Ovary (tissue), 7 donors: ENCODE measurements at regions not wholly inside any gene's neighbourhood (a gene's known extent, or its start where the extent isn't known, plus 50 kb on each side); places are given as distances from the start of the nearest gene placed in this dataset.

Experiments used
- DNase-seq, 5 donors: peaks; one replicate each; pipeline ENCODE4 v3.0.0-alpha.2; 2019 to 2020
- H3K27ac ChIP-seq, 2 donors: fragments of 200-600 bp; one replicate each; pipeline versions ENCODE4 v1.5.1 to v1.8.0; 2019 to 2022
- H3K27me3 ChIP-seq: fragments of 200-600 bp; one replicate; pipeline ENCODE4 v1.8.0; 2022
- H3K36me3 ChIP-seq: fragments of 200-600 bp; sonication (generic); one replicate; pipeline ENCODE4 v1.5.1; 2019
- H3K4me1 ChIP-seq: one replicate; pipeline ENCODE4 v1.8.1; 2013; ENCODE audit warnings: mild to moderate bottlenecking, moderate library complexity; ENCODE audit not compliant: insufficient read depth
- H3K4me3 ChIP-seq: fragments of 200-600 bp; sonication (generic); one replicate; pipeline ENCODE4 v1.5.1; 2017
- H3K9me3 ChIP-seq, 2 donors: fragments of 200-600 bp in 1 of 2; sonication (generic) in 1 of 2; one replicate each; pipeline versions ENCODE4 v1.5.1 to v1.8.1; 2013 to 2019; ENCODE audit warnings: mild to moderate bottlenecking in 1 of 2, moderate library complexity in 1 of 2
- EP300 ChIP-seq: sonication (generic); formaldehyde crosslinking; IDR thresholded peaks from one replicate; pipeline ENCODE4 v1.6.1; 2017; ENCODE audit warnings: antibody characterized with exemption
- POLR2A ChIP-seq: fragments of 450-650 bp; IDR thresholded peaks from one replicate; pipeline ENCODE4 v1.6.1; 2017; ENCODE audit warnings: antibody characterized with exemption, mild to moderate bottlenecking, moderate library complexity
- WGBS, 3 donors: extraction: QIAGEN DNeasy Blood & Tissue Kit in 1 of 3; methylation state at CpG; one replicate each; pipeline versions ENCODE4 v1.1.5 to v1.1.7; 2013 to 2017; 5-methylcytosine and 5-hydroxymethylcytosine counted together
- intact Hi-C, 4 donors: fragments of 100-400 bp; cut with DNase I; formaldehyde crosslinking; loops; one replicate each; pipeline versions ENCODE4 v1.11.0 to v1.15.1; 2022 to 2023
- TF ChIP-seq, protein P1 (sequence below), 3 donors: fragments of 450-650 bp in 2 of 3; fragments of 200-600 bp in 1 of 3; IDR thresholded peaks; one replicate each; pipeline versions ENCODE4 v1.5.1 to v1.8.0; 2016 to 2022; ENCODE audit warnings: antibody characterized with exemption in 3 of 3, mild to moderate bottlenecking in 1 of 3
- donor health status: DM: no; HTN: no; CAD: no; lungs with moderate emphysema.
- donor health status: DM: no; HTN: no; CAD: no.
- donor health status: Bipolar disorder and iron deficiency.
- donor health status: DM: no; HTN: no; CAD: no.
- donor health status: DM: yes; HTN: yes; CAD: no.

GRCh38 chr13:106986033-106986484 is 418.1 kb upstream of the ARGLU1 start:
- H3K27me3 ChIP-seq = no peaks in the 10 kb centered on the region
- intact Hi-C loops = no loop called here
- H3K9me3 ChIP-seq = no peaks in the 10 kb centered on the region
- no peak for DNase-seq
- no peaks in the 10 kb centered on the region for H3K4me1 ChIP-seq
- H3K36me3 ChIP-seq = no peaks in the 10 kb centered on the region
- no peak overlapping the region for H3K27ac ChIP-seq
- TF ChIP-seq POLR2A (no peak), EP300 (no peak)
- TF ChIP-seq, protein P1, sequence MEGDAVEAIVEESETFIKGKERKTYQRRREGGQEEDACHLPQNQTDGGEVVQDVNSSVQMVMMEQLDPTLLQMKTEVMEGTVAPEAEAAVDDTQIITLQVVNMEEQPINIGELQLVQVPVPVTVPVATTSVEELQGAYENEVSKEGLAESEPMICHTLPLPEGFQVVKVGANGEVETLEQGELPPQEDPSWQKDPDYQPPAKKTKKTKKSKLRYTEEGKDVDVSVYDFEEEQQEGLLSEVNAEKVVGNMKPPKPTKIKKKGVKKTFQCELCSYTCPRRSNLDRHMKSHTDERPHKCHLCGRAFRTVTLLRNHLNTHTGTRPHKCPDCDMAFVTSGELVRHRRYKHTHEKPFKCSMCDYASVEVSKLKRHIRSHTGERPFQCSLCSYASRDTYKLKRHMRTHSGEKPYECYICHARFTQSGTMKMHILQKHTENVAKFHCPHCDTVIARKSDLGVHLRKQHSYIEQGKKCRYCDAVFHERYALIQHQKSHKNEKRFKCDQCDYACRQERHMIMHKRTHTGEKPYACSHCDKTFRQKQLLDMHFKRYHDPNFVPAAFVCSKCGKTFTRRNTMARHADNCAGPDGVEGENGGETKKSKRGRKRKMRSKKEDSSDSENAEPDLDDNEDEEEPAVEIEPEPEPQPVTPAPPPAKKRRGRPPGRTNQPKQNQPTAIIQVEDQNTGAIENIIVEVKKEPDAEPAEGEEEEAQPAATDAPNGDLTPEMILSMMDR (IDR thresholded peaks at IDR 0.05) = no peak
- 59 to 64% (median 62%) methylated on average over 7 of the region's 7 CpGs for WGBS, 3 donors
- H3K4me3 ChIP-seq = no peak overlapping the region

DNA sequence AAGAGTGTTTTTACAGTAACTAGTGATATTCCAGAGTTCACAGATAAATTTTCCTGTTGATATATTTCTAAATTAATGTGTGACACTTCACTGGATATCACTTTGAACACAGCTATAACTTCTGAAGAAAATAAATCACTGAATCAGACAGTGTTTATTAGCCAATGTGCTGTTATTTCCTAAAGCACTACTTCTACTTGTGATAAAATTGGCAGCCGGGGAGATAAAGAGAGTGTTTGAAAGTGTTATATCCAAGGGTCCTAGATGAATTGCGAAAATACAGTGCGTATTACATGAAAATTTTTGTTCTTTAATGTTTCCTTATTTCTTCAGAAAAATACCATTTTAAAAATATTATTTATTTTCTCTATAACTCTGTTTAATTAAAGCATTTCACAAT is 417.5 kb upstream of the ARGLU1 start:
- H3K4me1 ChIP-seq = no peaks in the 10 kb centered on the region
- no peak for DNase-seq
- WGBS, 3 donors = 61 to 67% (median 62%) methylated on average over 3 of the region's 3 CpGs
- TF ChIP-seq EP300 = no peak
- TF ChIP-seq, protein P1 (IDR thresholded peaks at IDR 0.05) = no peak
- TF ChIP-seq POLR2A = no peak
- no peak overlapping the region for H3K27ac ChIP-seq
- no peaks in the 10 kb centered on the region for H3K27me3 ChIP-seq
- H3K9me3 ChIP-seq = no peaks in the 10 kb centered on the region
- intact Hi-C loops = no loop called here
- H3K36me3 ChIP-seq = no peaks in the 10 kb centered on the region
- H3K4me3 ChIP-seq = no peak overlapping the region

GRCh38 chr13:106981051-106981450 is 413.1 kb upstream of the ARGLU1 start:
- Histone ChIP-seq H3K27ac (no peak overlapping the region), H3K4me1 (no peaks in the 10 kb centered on the region)
- WGBS, 3 donors = 50 to 58% (median 51%) methylated on average over 2 of the region's 2 CpGs

DNA sequence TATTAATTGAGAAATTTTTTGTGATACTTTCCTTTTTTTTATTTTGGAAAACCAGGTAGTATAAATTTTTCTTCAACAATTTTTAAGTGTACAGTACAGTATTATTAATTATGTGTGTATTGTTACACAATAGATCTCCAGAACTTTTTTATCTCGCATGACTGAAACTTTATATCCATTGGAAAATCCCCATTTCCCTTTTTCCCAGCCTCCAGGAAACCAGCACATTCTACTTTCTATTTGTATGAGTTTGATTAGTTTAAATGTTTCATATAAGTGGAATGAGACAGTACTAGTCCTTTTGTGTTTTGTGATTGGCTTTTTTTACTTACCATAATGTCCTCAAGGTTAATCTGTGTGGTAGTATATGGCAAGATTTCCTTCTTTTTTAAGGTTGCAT is 399.5 kb upstream of the ARGLU1 start:
- no peaks in the 10 kb centered on the region for H3K36me3 ChIP-seq
- H3K27ac ChIP-seq = no peak overlapping the region
- 85 to 89% (median 88%) methylated on average over 1 of the region's 1 CpG for WGBS, 3 donors
- no peak for DNase-seq
- intact Hi-C loops = no loop called here
- no peaks in the 10 kb centered on the region for H3K9me3 ChIP-seq
- no peak overlapping the region for H3K4me3 ChIP-seq
- TF ChIP-seq POLR2A (no peak), EP300 (no peak)
- TF ChIP-seq, protein P1 (IDR thresholded peaks at IDR 0.05) = no peak
- H3K4me1 ChIP-seq = no peaks in the 10 kb centered on the region
- no peaks in the 10 kb centered on the region for H3K27me3 ChIP-seq

More at GRCh38 chr13:106981051-106981450, 413.1 kb upstream of the ARGLU1 start:
- intact Hi-C loops = no loop called here
- TF ChIP-seq, protein P1 (IDR thresholded peaks at IDR 0.05) = no peak
- no peak for TF ChIP-seq EP300
- no peak for TF ChIP-seq POLR2A
- no peaks in the 10 kb centered on the region for H3K36me3 ChIP-seq
- no peak for DNase-seq
- no peaks in the 10 kb centered on the region for H3K9me3 ChIP-seq
- no peaks in the 10 kb centered on the region for H3K27me3 ChIP-seq
- H3K4me3 ChIP-seq = no peak overlapping the region

GRCh38 chr13:106963151-106963550 is 395.2 kb upstream of the ARGLU1 start:
- TF ChIP-seq, protein P1 (IDR thresholded peaks at IDR 0.05) = no peak
- TF ChIP-seq EP300 (no peak), POLR2A (no peak)
- WGBS, 3 donors = 58 to 68% (median 64%) methylated on average over 2 of the region's 2 CpGs

More at GRCh38 chr13:106963151-106963550, 395.2 kb upstream of the ARGLU1 start:
- no peak for DNase-seq
- Histone ChIP-seq H3K4me1 (no peaks in the 10 kb centered on the region), H3K27me3 (no peaks in the 10 kb centered on the region), H3K36me3 (no peaks in the 10 kb centered on the region), H3K4me3 (no peak overlapping the region), H3K9me3 (no peaks in the 10 kb centered on the region), H3K27ac (no peak overlapping the region)
- intact Hi-C loops = no loop called here
